ENCODE measurements at regions not wholly inside any gene's neighbourhood (a gene's known extent, or its start where the extent isn't known, plus 50 kb on each side); places are given as distances from the start of the nearest gene placed in this dataset.

GRCh38 chr2:71932780-71933466 is 214.7 kb downstream of the CYP26B1 start:
- no peak for TF ChIP-seq POLR2A (IDR thresholded peaks at IDR 0.05; ENCODE audit: low read length)
- TF ChIP-seq GATA1 (IDR thresholded peaks at IDR 0.05; ENCODE audit: low read depth, low read length) = no peak
